ENCODE measurements at regions not wholly inside any gene's neighbourhood (a gene's known extent, or its start where the extent isn't known, plus 50 kb on each side); places are given as distances from the start of the nearest gene placed in this dataset.

- Histone ChIP-seq H3K4me3 (no peak overlapping the region), H3K27ac (no peak overlapping the region), H3K36me3 (no peaks in the 10 kb centered on the region), H3K4me1 (ENCODE audit: insufficient read depth) (no peaks in the 10 kb centered on the region), H3K27me3 (no peaks in the 10 kb centered on the region), H3K9me3 (no peaks in the 10 kb centered on the region)
- TF ChIP-seq CTCF (IDR thresholded peaks at IDR 0.05) (no peak), EP300 (IDR thresholded peaks at IDR 0.05) (no peak), POLR2A (IDR thresholded peaks at IDR 0.05) (no peak)
- DNase-seq = no peak
- 85 to 90% (median 90%) methylated on average over 5 of the region's 5 CpGs for WGBS, 3 donors
- intact Hi-C loops (cut with DNase I) = no loop called here
Observed at GRCh38 chr18:8513249-8513648, 96.0 kb upstream of the RAB12 start.

DNA sequence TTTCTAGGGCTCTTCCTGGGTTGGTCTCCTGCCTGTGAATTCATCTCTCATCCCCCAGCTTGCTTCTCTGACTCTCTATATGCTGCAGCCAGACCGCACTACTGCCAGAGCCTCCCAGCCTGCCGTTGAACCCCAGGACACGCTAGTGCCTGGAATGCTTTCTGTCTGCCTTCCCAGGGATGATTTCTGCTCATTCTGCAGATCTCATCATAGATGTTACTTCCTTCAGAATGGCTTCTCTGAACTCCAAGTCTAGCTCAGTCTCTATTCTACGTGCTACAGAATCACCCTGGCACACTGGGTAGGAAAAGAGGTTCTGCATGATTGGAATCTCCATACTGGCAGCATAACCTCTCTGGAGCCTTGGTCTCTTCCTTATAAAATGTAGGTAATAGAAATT lies 94.8 kb upstream of the RAB12 start:
- intact Hi-C loops (cut with DNase I) = no loop called here
- 83 to 90% (median 88%) methylated on average over 4 of the region's 4 CpGs for WGBS, 3 donors
- Histone ChIP-seq H3K27ac (no peak overlapping the region), H3K4me1 (ENCODE audit: insufficient read depth) (no peaks in the 10 kb centered on the region), H3K9me3 (no peaks in the 10 kb centered on the region), H3K36me3 (no peaks in the 10 kb centered on the region), H3K27me3 (no peaks in the 10 kb centered on the region), H3K4me3 (no peak overlapping the region)
- DNase-seq = no peak
- TF ChIP-seq CTCF (IDR thresholded peaks at IDR 0.05) = no peak
- no peak for TF ChIP-seq POLR2A (IDR thresholded peaks at IDR 0.05)
- no peak for TF ChIP-seq EP300 (IDR thresholded peaks at IDR 0.05)

DNA sequence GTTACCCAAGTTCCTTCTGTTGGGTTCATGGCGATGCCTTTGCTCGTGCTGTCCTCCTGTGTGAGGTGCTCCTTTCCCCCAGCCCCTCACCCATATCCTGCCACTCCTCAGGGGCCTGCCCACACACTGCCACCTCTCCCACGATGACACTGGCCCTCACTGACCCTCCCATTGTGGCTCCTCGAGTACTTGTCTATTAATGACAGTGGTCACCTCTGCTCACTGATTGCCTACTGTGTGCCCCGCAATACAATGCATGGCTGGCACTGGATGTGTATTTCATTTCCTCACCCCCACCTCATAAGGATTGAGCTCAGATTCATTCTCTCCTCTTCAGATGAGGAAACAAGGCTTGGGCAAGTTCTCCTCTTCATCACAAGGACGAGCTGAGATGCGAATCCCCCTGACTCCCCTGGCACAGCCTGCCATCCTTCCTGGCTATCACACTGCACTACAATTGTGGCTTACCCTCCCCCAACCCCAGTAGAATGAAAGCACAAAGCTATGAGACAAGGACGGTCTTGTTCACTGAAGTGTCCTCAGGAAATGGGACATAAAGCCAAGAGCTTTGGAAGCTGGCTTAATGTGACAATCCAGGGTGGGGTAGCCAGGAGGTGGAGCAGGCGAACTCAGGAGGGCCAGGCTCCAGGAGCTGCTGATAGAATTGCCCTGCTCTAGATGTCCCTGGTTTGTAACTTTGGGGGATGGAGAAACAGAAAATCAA lies 93.9 kb upstream of the RAB12 start:
- Histone ChIP-seq H3K36me3 (no peaks in the 10 kb centered on the region), H3K4me1 (ENCODE audit: insufficient read depth) (no peaks in the 10 kb centered on the region), H3K4me3 (no peak overlapping the region), H3K27me3 (no peaks in the 10 kb centered on the region), H3K9me3 (no peaks in the 10 kb centered on the region), H3K27ac (no peak overlapping the region)
- WGBS, 3 donors = 83 to 86% (median 86%) methylated on average over 9 of the region's 9 CpGs
- DNase-seq = no peak
- intact Hi-C loops (cut with DNase I) = no loop called here
- TF ChIP-seq CTCF (IDR thresholded peaks at IDR 0.05) (no peak), POLR2A (IDR thresholded peaks at IDR 0.05) (no peak), EP300 (IDR thresholded peaks at IDR 0.05) (no peak)

GRCh38 chr18:8516371-8517250 lies 92.6 kb upstream of the RAB12 start:
- no peaks in the 10 kb centered on the region for H3K27me3 ChIP-seq

More at GRCh38 chr18:8516371-8517250, 92.6 kb upstream of the RAB12 start:
- TF ChIP-seq CTCF (IDR thresholded peaks at IDR 0.05) (no peak), POLR2A (IDR thresholded peaks at IDR 0.05) (no peak), EP300 (IDR thresholded peaks at IDR 0.05) (no peak)
- intact Hi-C loops (cut with DNase I) = no loop called here
- Histone ChIP-seq H3K36me3 (no peaks in the 10 kb centered on the region), H3K4me1 (ENCODE audit: insufficient read depth) (no peaks in the 10 kb centered on the region), H3K4me3 (no peak overlapping the region), H3K27ac (no peak overlapping the region), H3K9me3 (no peaks in the 10 kb centered on the region)
- 75 to 81% (median 75%) methylated on average over 17 of the region's 17 CpGs for WGBS, 3 donors
- DNase-seq = no peak
